ENCODE measurements at regions not wholly inside any gene's neighbourhood (a gene's known extent, or its start where the extent isn't known, plus 50 kb on each side); places are given as distances from the start of the nearest gene placed in this dataset.

DNA sequence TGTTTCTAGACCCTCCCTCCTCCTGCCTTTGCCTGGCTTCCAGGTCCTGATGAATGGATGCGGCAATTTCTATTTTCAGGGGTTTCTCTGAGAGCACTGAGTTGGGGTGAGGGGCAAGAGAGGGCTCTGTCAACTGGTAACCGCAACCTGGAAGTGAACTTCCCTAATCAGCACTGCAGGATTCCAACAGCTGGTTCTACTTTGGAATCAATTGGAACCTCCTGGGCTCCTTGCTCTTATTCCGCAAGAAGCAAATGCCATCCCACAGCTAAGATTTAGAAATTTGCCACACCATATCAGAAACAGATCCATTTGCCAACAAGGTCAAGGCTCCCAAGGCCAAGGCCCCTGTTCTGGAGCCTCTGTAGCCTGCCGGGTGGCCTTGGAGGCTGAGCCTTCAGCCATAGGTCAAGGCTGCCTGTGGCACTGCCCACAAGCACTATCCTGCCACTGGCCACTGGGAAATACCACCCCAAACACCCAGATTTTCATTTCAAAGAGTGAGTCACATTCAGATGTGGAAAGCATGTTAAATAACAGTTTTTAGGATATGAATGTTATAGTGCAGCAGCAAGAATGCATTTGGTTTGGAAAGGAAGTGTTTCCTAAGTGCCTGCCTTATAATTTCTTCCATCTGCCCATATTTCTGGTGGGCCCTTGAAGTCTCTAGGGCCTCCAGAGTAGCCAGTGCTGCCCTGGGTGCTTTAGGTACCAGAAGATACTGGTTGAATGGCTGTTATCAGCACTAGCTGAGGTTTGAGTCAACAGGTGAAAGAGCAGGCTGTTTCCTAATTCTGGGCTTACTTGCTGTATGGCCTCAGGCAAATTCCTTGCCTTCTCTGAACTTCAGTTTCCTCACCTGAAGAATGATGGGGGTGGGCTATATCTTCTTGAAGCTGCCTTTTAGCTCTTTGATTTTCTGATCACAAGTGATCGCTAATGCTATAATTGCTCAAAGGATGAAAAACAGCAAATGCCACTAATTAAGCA is 56.3 kb upstream of the JUN start:
- Histone ChIP-seq H3K4me2 (no peak overlapping the region), H4K20me1 (ENCODE audit: insufficient read depth, poor library complexity, severe bottlenecking) (no peaks in the 10 kb centered on the region), H3K79me2 (no peaks in the 10 kb centered on the region), H3K36me3 (replicated peaks; ENCODE audit: insufficient read depth, low read depth) (no peaks in the 10 kb centered on the region), H3K9me3 (ENCODE audit: low read depth) (no peaks in the 10 kb centered on the region), H2AFZ (no peak overlapping the region), H3K4me1 (ENCODE audit: insufficient read depth) (peaks cover 3% of the 10 kb centered on the region), H3K4me3 (no peak overlapping the region), H3K27ac (no peak overlapping the region), H3K9me2 (replicated peaks; ENCODE audit: insufficient read depth) (no peaks in the 10 kb centered on the region), H3K27me3 (no peaks in the 10 kb centered on the region)
- no peak for DNase-seq (ENCODE audit: low spot score)
- TF ChIP-seq CTCF (IDR thresholded peaks at IDR 0.05; ENCODE audit: poor library complexity) (no peak), EZH2phosphoT487 (IDR thresholded peaks at IDR 0.05; ENCODE audit: low read depth, severe bottlenecking, unreplicated experiment) (no peak), EZH2 (IDR thresholded peaks at IDR 0.05; ENCODE audit: borderline replicate concordance) (no peak)
- 74% methylated on average over 5 of the region's 5 CpGs for WGBS (ENCODE audit: low lambda C conversion rate, missing lambda C conversion rate)

- no peak overlapping the region for H3K4me2 ChIP-seq
- H4K20me1 ChIP-seq (ENCODE audit: insufficient read depth, poor library complexity, severe bottlenecking), result no peaks in the 10 kb centered on the region
- no peaks in the 10 kb centered on the region for H3K27me3 ChIP-seq
- no peak overlapping the region for H2AFZ ChIP-seq
- H3K4me3 ChIP-seq, result no peak overlapping the region
- TF ChIP-seq CTCF (IDR thresholded peaks at IDR 0.05; ENCODE audit: poor library complexity) (no peak), EZH2phosphoT487 (IDR thresholded peaks at IDR 0.05; ENCODE audit: low read depth, severe bottlenecking, unreplicated experiment) (no peak), EZH2 (IDR thresholded peaks at IDR 0.05; ENCODE audit: borderline replicate concordance) (no peak)
- peaks cover 3% of the 10 kb centered on the region for H3K4me1 ChIP-seq (ENCODE audit: insufficient read depth)
- no peak overlapping the region for H3K27ac ChIP-seq
- no peaks in the 10 kb centered on the region for H3K36me3 ChIP-seq (replicated peaks; ENCODE audit: insufficient read depth, low read depth)
- H3K9me3 ChIP-seq (ENCODE audit: low read depth), result no peaks in the 10 kb centered on the region
- WGBS (ENCODE audit: low lambda C conversion rate, missing lambda C conversion rate), result 82% methylated on average over 3 of the region's 3 CpGs
- no peaks in the 10 kb centered on the region for H3K79me2 ChIP-seq
- H3K9me2 ChIP-seq (replicated peaks; ENCODE audit: insufficient read depth), result no peaks in the 10 kb centered on the region
- no peak for DNase-seq (ENCODE audit: low spot score)
Measured at GRCh38 chr1:58841455-58841854, 57.6 kb upstream of the JUN start.

GRCh38 chr1:58842941-58843340 is 59.1 kb upstream of the JUN start:
- H3K4me3 ChIP-seq, result no peak overlapping the region
- no peak for DNase-seq (ENCODE audit: low spot score)
- TF ChIP-seq EZH2 (IDR thresholded peaks at IDR 0.05; ENCODE audit: borderline replicate concordance), result no peak
- TF ChIP-seq EZH2phosphoT487 (IDR thresholded peaks at IDR 0.05; ENCODE audit: low read depth, severe bottlenecking, unreplicated experiment), result no peak
- TF ChIP-seq CTCF (IDR thresholded peaks at IDR 0.05; ENCODE audit: poor library complexity), result no peak

More at GRCh38 chr1:58842941-58843340, 59.1 kb upstream of the JUN start:
- Histone ChIP-seq H3K9me2 (replicated peaks; ENCODE audit: insufficient read depth) (no peaks in the 10 kb centered on the region), H2AFZ (no peak overlapping the region), H3K4me1 (ENCODE audit: insufficient read depth) (peaks cover 3% of the 10 kb centered on the region), H3K4me2 (no peak overlapping the region), H3K79me2 (no peaks in the 10 kb centered on the region), H3K9me3 (ENCODE audit: low read depth) (no peaks in the 10 kb centered on the region), H3K36me3 (replicated peaks; ENCODE audit: insufficient read depth, low read depth) (no peaks in the 10 kb centered on the region), H3K27ac (no peak overlapping the region), H4K20me1 (ENCODE audit: insufficient read depth, poor library complexity, severe bottlenecking) (no peaks in the 10 kb centered on the region), H3K27me3 (no peaks in the 10 kb centered on the region)
- 100% methylated on average over 2 of the region's 2 CpGs for WGBS (ENCODE audit: low lambda C conversion rate, missing lambda C conversion rate)

All from hepatocyte (in vitro differentiated cells).